HG03045 (cell line): ENCODE measurements at regions not wholly inside any gene's neighbourhood (a gene's known extent, or its start where the extent isn't known, plus 50 kb on each side); places are given as distances from the start of the nearest gene placed in this dataset.
"Not testable (repeated sequence)": the region's sequence is repeated elsewhere in the genome, so short reads cannot be mapped to it uniquely, and the experiment has no call there.

Source experiments
- ATAC-seq: cut with Tn5 transposase; IDR thresholded peaks from one replicate; pipeline ENCODE4 v1.9.1; 2021; ENCODE audit warnings: mild to moderate bottlenecking, moderate library complexity; ENCODE audit not compliant: unreplicated experiment

- ATAC-seq = no peak
Observed at GRCh38 chr4:111359602-111360001, 736.7 kb upstream of the PITX2 start.

GRCh38 chr4:111360906-111361305 lies 738.0 kb upstream of the PITX2 start:
- no peak for ATAC-seq

GRCh38 chr4:111362941-111363361 lies 740.1 kb upstream of the PITX2 start:
- no peak for ATAC-seq

- not testable (repeated sequence) for ATAC-seq
Observed at GRCh38 chr4:111377880-111378279, 755.0 kb upstream of the PITX2 start.

- no peak for ATAC-seq
Observed at GRCh38 chr4:111388561-111388960, 756.7 kb upstream of the FAM241A start.

GRCh38 chr4:111391829-111392228 lies 753.4 kb upstream of the FAM241A start:
- no peak for ATAC-seq

GRCh38 chr4:111393781-111394180 lies 751.5 kb upstream of the FAM241A start:
- no peak for ATAC-seq

GRCh38 chr4:111398906-111399330 lies 746.3 kb upstream of the FAM241A start:
- ATAC-seq = no peak

GRCh38 chr4:111399623-111400022 lies 745.6 kb upstream of the FAM241A start:
- no peak for ATAC-seq

- no peak for ATAC-seq
Observed at GRCh38 chr4:111400741-111401140, 744.5 kb upstream of the FAM241A start.

- no peak for ATAC-seq
Observed at GRCh38 chr4:111404673-111405072, 740.6 kb upstream of the FAM241A start.

GRCh38 chr4:111405989-111406388 lies 739.3 kb upstream of the FAM241A start:
- ATAC-seq = no peak

GRCh38 chr4:111410571-111410970 lies 734.7 kb upstream of the FAM241A start:
- no peak for ATAC-seq

- ATAC-seq = no peak
Observed at GRCh38 chr4:111417521-111417920, 727.7 kb upstream of the FAM241A start.

GRCh38 chr4:111433441-111433840 lies 711.8 kb upstream of the FAM241A start:
- ATAC-seq = no peak

GRCh38 chr4:111434586-111434985 lies 710.7 kb upstream of the FAM241A start:
- no peak for ATAC-seq

- no peak for ATAC-seq
Observed at GRCh38 chr4:111435986-111436744, 709.1 kb upstream of the FAM241A start.

- no peak for ATAC-seq
Observed at GRCh38 chr4:111441687-111442086, 703.6 kb upstream of the FAM241A start.

- ATAC-seq = not testable (repeated sequence)
Observed at GRCh38 chr4:111444836-111445235, 700.4 kb upstream of the FAM241A start.

GRCh38 chr4:111449657-111450056 lies 695.6 kb upstream of the FAM241A start:
- no peak for ATAC-seq

GRCh38 chr4:111450867-111451266 lies 694.4 kb upstream of the FAM241A start:
- no peak for ATAC-seq

GRCh38 chr4:111453216-111453615 lies 692.0 kb upstream of the FAM241A start:
- ATAC-seq = no peak

- ATAC-seq = no peak
Observed at GRCh38 chr4:111454961-111455360, 690.3 kb upstream of the FAM241A start.
